K562 (cell line): ENCODE measurements at regions not wholly inside any gene's neighbourhood (a gene's known extent, or its start where the extent isn't known, plus 50 kb on each side); places are given as distances from the start of the nearest gene placed in this dataset.

Source experiments
- ATAC-seq: fragments of 200-7000 bp; cut with Tn5 transposase; 3 replicates; pipeline ENCODE4 v1.9.1; 2020; ENCODE audit warnings: moderate library complexity
- BruUV-seq: library from RNA; stranded (reverse); fragments of 400-500 nt; replicated peaks from 2 replicates; lab custom pipeline; 2021; lab: Mats Ljungman, UMichigan
- CTCF ChIA-PET: fragments of 300-600 bp; formaldehyde crosslinking; extraction: SDS; loops from one replicate; lab custom pipeline; 2021; ENCODE audit warnings: low intra/inter-chr PET ratio; lab: Yijun Ruan, JAX
- POLR2A ChIA-PET: fragments of 300-600, 350-650 bp; sonication (Branson Sonifier 250); formaldehyde crosslinking; extraction: SDS; loops from one replicate; lab custom pipeline; 2021; ENCODE audit warnings: antibody characterized with exemption, inconsistent platforms; lab: Yijun Ruan, JAX
- DNase-seq, 4 experiments: peaks; one replicate each; pipeline versions ENCODE4 v3.0.0 to v3.0.0-alpha.2; 2011 to 2018; ENCODE audit warnings: low spot score in 3 of 4, mixed read lengths in 3 of 4; ENCODE audit errors: extremely low read depth in 1 of 4
- FAIRE-seq: peaks from 2 replicates; lab custom pipeline; 2011; peaks lifted over from hg19 to GRCh38; lab: Jason Lieb, UNC
- H2AFZ ChIP-seq: 2 replicates; pipeline ENCODE4 v1.6.0; 2011; ENCODE audit warnings: low read depth, low read length, control low read depth, inconsistent platforms
- H3K27ac ChIP-seq: fragments of 200-600 bp; 3 replicates; pipeline ENCODE4 v1.8.0; 2011; ENCODE audit warnings: low read depth, mild to moderate bottlenecking, control low read depth, inconsistent platforms, low read length, moderate library complexity, mixed read lengths; ENCODE audit errors: extremely low read depth
- H3K27me3 ChIP-seq, 2 experiments: fragments of 300-600 bp in 1 of 2; 2 replicates in 1 of 2; 3 replicates in 1 of 2; pipeline versions ENCODE4 v1.6.0 to v1.8.0; 2011; ENCODE audit warnings: inconsistent platforms in 2 of 2, low read length in 2 of 2, mild to moderate bottlenecking in 1 of 2, mixed read lengths in 1 of 2, moderate library complexity in 1 of 2; ENCODE audit not compliant: control insufficient read depth in 2 of 2, insufficient read depth in 2 of 2
- H3K36me3 ChIP-seq: fragments of 300-600 bp; 3 replicates; pipeline ENCODE4 v1.8.0; 2011; ENCODE audit warnings: mild to moderate bottlenecking, low read length, inconsistent platforms; ENCODE audit not compliant: control insufficient read depth, insufficient read depth
- H3K4me1 ChIP-seq, 2 experiments: fragments of 200-600 bp in 1 of 2; replicated peaks in 1 of 2; 2 replicates in 1 of 2; 3 replicates in 1 of 2; pipeline versions ENCODE4 v1.5.1 to v1.8.0; 2011; ENCODE audit warnings: inconsistent platforms in 2 of 2, low read length in 2 of 2, mild to moderate bottlenecking in 1 of 2, mixed read lengths in 1 of 2, moderate library complexity in 1 of 2; ENCODE audit not compliant: control insufficient read depth in 2 of 2, insufficient read depth in 2 of 2
- H3K4me2 ChIP-seq: 2 replicates; pipeline ENCODE4 v1.6.1; 2011; ENCODE audit warnings: low read length, control low read depth, inconsistent platforms, mixed read lengths; ENCODE audit not compliant: insufficient read depth
- H3K4me3 ChIP-seq: fragments of 200-600 bp; sonication (generic), shearing (Covaris generic); 2 replicates; pipeline ENCODE4 v1.5.1; 2016; ENCODE audit warnings: control low read depth, inconsistent platforms
- H3K79me2 ChIP-seq: fragments of 200-600 bp; 3 replicates; pipeline ENCODE4 v1.8.0; 2011; ENCODE audit warnings: low read length, inconsistent platforms; ENCODE audit not compliant: control insufficient read depth, insufficient read depth
- H3K9ac ChIP-seq, 2 experiments: 2 replicates each; pipeline versions ENCODE4 v1.6.0 to v1.6.1; 2011; ENCODE audit warnings: low read depth in 2 of 2, low read length in 2 of 2, control low read depth in 1 of 2, inconsistent platforms in 1 of 2, mild to moderate bottlenecking in 1 of 2, mixed read lengths in 1 of 2; ENCODE audit not compliant: insufficient read depth in 1 of 2
- H3K9me1 ChIP-seq: one replicate; pipeline ENCODE4 v1.6.0; 2011; ENCODE audit warnings: inconsistent platforms, mild to moderate bottlenecking, low read length, moderate library complexity; ENCODE audit not compliant: control insufficient read depth, insufficient read depth
- H3K9me3 ChIP-seq: replicated peaks from 2 replicates; pipeline ENCODE4 v1.5.1; 2011; ENCODE audit warnings: low read depth, low read length, inconsistent platforms; ENCODE audit not compliant: control insufficient read depth, insufficient read depth
- H4K20me1 ChIP-seq: replicated peaks from 2 replicates; pipeline ENCODE4 v1.6.1; 2011; ENCODE audit warnings: low read length, inconsistent platforms, mixed read lengths; ENCODE audit not compliant: control insufficient read depth, insufficient read depth
- CCAR2 ChIP-seq: fragments of 200-400 bp; formaldehyde crosslinking; IDR thresholded peaks from 2 replicates; pipeline ENCODE4 v1.6.1; 2017; ENCODE audit warnings: mild to moderate bottlenecking, low read depth, low read length
- FOSL1 ChIP-seq: fragments of 200-800 bp; sonication (Bioruptor generic); conservative IDR thresholded peaks from 2 replicates; pipeline ENCODE4 v1.6.1; 2016; ENCODE audit warnings: missing genetic modification characterization, missing compliant biosample characterization
- NFIX ChIP-seq: fragments of 250-450 bp; sonication (Bioruptor Pico); IDR thresholded peaks from 2 replicates; pipeline ENCODE4 v1.4.0; 2020; ENCODE audit warnings: low read depth, mild to moderate bottlenecking, moderate library complexity
- ZKSCAN1 ChIP-seq: fragments of 150-350 bp; IDR thresholded peaks from 2 replicates; pipeline ENCODE4 v1.6.1; 2016; ENCODE audit warnings: low read depth, low read length
- ZNF24 ChIP-seq: fragments of 450-650 bp; IDR thresholded peaks from 2 replicates; pipeline ENCODE4 v1.6.1; 2016
- ZNF584 ChIP-seq: fragments of 200-800 bp; sonication (Bioruptor generic); IDR thresholded peaks from 2 replicates; pipeline ENCODE4 v1.6.1; 2016; ENCODE audit warnings: low read depth, mild to moderate bottlenecking, missing genetic modification characterization, missing compliant biosample characterization
- WGBS: fragments of 100-300 bp; shearing (Covaris generic); methylation state at CpG from one replicate; pipeline ENCODE4 v1.1.6; 2016; ENCODE audit warnings: low coverage, mixed read lengths; ENCODE audit not compliant: insufficient coverage; ENCODE audit errors: missing lambda C conversion rate; 5-methylcytosine and 5-hydroxymethylcytosine counted together
- in situ Hi-C: fragments of 300-500 bp; cut with MboI; formaldehyde crosslinking; loops from 4 replicates; pipeline ENCODE4 v1.15.0; 2018; ENCODE audit warnings: inconsistent platforms, mixed read lengths
- intact Hi-C: fragments of 100-400 bp; cut with micrococcal nuclease; formaldehyde crosslinking; loops from 2 replicates; pipeline ENCODE4 v1.14.2; 2022
- TF ChIP-seq, protein P1 (sequence below): sonication (generic); formaldehyde crosslinking; IDR thresholded peaks from 2 replicates; pipeline ENCODE4 v1.8.0; 2022; ENCODE audit warnings: mild to moderate bottlenecking, low read depth, missing genetic modification reagents
- TF ChIP-seq, protein P2 (sequence below): fragments of 200-800 bp; sonication (Bioruptor generic); IDR thresholded peaks from 2 replicates; pipeline ENCODE4 v1.6.1; 2017; ENCODE audit warnings: missing genetic modification characterization, missing compliant biosample characterization
- TF ChIP-seq, protein P3 (sequence below): fragments of 250-450 bp; sonication (Bioruptor Pico); IDR thresholded peaks from 2 replicates; pipeline ENCODE4 v1.8.0; 2022; ENCODE audit warnings: moderate library complexity, mild to moderate bottlenecking, inconsistent platforms
- TF ChIP-seq, protein P4 (sequence below): fragments of 450-650 bp; conservative IDR thresholded peaks from 2 replicates; pipeline ENCODE4 v1.6.1; 2016; ENCODE audit warnings: missing genetic modification characterization, low read depth, mild to moderate bottlenecking, missing compliant biosample characterization, moderate library complexity
- TF ChIP-seq, protein P5 (sequence below): fragments of 450-650 bp; formaldehyde crosslinking; IDR thresholded peaks from 2 replicates; pipeline ENCODE4 v1.4.0; 2020; ENCODE audit warnings: mild to moderate bottlenecking, mixed read lengths
- TF ChIP-seq, protein P6 (sequence below), 3 experiments: fragments of 200-800 bp in 1 of 3; sonication (Bioruptor generic) in 1 of 3; sonication (generic) in 1 of 3; formaldehyde crosslinking in 1 of 3; IDR thresholded peaks; 2 replicates each; pipeline versions ENCODE4 v1.6.1 to v1.8.0; 2016 to 2022; ENCODE audit warnings: mild to moderate bottlenecking in 2 of 3, missing compliant biosample characterization in 2 of 3, missing genetic modification characterization in 2 of 3, missing genetic modification reagents in 1 of 3
- TF ChIP-seq, protein P7 (sequence below), 2 experiments: fragments of 250-450 bp in 1 of 2; fragments of 450-650 bp in 1 of 2; sonication (Bioruptor Pico) in 1 of 2; IDR thresholded peaks; 2 replicates each; pipeline versions ENCODE4 v1.6.1 to v1.8.0; 2016 to 2021; ENCODE audit warnings: mild to moderate bottlenecking in 2 of 2, moderate library complexity in 2 of 2, missing compliant biosample characterization in 1 of 2, missing genetic modification characterization in 1 of 2

DNA sequence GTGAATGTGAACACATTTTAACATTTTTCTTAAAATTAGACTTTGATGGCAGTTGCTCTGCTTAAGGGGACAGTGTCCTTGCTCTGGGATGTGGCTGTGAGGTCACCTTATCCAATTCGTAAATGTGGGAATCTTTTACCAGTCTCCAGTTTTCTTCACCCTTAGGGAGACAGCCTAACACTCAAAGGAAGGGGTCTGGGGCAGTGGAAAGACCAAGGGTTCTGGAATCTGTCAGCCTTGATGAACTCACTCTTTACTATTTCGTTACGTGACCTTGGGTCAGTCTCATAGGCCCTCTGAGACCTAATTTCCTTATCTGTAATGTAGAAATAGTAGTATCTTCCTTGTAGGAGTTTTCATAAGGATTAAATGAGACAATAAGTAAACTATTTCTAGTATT is 245.6 kb upstream of the ATP2B1 start:
- H3K9ac ChIP-seq = no peak overlapping the region
- no TSS peak for BruUV-seq
- CTCF ChIA-PET = no interaction called here
- no peak for ATAC-seq
- POLR2A ChIA-PET = no interaction called here
- H3K9me3 ChIP-seq = no peaks in the 10 kb centered on the region
- no peak overlapping the region for H3K4me2 ChIP-seq
- no peak for FAIRE-seq
- no peak overlapping the region for H3K4me3 ChIP-seq
- no peak overlapping the region for H3K27ac ChIP-seq
- H3K4me1 ChIP-seq = no peaks in the 10 kb centered on the region
- H4K20me1 ChIP-seq = no peaks in the 10 kb centered on the region
- intact Hi-C loops (no loop called here), in situ Hi-C loops (no loop called here)
- no peaks in the 10 kb centered on the region for H3K79me2 ChIP-seq
- H3K9me1 ChIP-seq = no peaks in the 10 kb centered on the region
- H2AFZ ChIP-seq = no peak overlapping the region
- H3K36me3 ChIP-seq = no peaks in the 10 kb centered on the region
- 2% methylated on average over 3 of the region's 3 CpGs for WGBS
- H3K27me3 ChIP-seq = no peaks in the 10 kb centered on the region
- no peak for DNase-seq
- TF ChIP-seq FOSL1 (no peak), ZNF24 (no peak), CCAR2 (no peak), ZKSCAN1 (no peak), ZNF584 (CRISPR knock-in tag) (no peak), NFIX (no peak)
- TF ChIP-seq, protein P1, sequence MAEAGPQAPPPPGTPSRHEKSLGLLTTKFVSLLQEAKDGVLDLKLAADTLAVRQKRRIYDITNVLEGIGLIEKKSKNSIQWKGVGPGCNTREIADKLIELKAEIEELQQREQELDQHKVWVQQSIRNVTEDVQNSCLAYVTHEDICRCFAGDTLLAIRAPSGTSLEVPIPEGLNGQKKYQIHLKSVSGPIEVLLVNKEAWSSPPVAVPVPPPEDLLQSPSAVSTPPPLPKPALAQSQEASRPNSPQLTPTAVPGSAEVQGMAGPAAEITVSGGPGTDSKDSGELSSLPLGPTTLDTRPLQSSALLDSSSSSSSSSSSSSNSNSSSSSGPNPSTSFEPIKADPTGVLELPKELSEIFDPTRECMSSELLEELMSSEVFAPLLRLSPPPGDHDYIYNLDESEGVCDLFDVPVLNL = no peak
- TF ChIP-seq, protein P2, sequence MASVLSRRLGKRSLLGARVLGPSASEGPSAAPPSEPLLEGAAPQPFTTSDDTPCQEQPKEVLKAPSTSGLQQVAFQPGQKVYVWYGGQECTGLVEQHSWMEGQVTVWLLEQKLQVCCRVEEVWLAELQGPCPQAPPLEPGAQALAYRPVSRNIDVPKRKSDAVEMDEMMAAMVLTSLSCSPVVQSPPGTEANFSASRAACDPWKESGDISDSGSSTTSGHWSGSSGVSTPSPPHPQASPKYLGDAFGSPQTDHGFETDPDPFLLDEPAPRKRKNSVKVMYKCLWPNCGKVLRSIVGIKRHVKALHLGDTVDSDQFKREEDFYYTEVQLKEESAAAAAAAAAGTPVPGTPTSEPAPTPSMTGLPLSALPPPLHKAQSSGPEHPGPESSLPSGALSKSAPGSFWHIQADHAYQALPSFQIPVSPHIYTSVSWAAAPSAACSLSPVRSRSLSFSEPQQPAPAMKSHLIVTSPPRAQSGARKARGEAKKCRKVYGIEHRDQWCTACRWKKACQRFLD (CRISPR knock-in tag) = no peak
- TF ChIP-seq, protein P3, sequence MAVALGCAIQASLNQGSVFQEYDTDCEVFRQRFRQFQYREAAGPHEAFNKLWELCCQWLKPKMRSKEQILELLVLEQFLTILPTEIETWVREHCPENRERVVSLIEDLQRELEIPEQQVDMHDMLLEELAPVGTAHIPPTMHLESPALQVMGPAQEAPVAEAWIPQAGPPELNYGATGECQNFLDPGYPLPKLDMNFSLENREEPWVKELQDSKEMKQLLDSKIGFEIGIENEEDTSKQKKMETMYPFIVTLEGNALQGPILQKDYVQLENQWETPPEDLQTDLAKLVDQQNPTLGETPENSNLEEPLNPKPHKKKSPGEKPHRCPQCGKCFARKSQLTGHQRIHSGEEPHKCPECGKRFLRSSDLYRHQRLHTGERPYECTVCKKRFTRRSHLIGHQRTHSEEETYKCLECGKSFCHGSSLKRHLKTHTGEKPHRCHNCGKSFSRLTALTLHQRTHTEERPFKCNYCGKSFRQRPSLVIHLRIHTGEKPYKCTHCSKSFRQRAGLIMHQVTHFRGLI (CRISPR knock-in tag) = no peak
- TF ChIP-seq, protein P4, sequence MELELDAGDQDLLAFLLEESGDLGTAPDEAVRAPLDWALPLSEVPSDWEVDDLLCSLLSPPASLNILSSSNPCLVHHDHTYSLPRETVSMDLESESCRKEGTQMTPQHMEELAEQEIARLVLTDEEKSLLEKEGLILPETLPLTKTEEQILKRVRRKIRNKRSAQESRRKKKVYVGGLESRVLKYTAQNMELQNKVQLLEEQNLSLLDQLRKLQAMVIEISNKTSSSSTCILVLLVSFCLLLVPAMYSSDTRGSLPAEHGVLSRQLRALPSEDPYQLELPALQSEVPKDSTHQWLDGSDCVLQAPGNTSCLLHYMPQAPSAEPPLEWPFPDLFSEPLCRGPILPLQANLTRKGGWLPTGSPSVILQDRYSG (tag) = no peak
- TF ChIP-seq, protein P5, sequence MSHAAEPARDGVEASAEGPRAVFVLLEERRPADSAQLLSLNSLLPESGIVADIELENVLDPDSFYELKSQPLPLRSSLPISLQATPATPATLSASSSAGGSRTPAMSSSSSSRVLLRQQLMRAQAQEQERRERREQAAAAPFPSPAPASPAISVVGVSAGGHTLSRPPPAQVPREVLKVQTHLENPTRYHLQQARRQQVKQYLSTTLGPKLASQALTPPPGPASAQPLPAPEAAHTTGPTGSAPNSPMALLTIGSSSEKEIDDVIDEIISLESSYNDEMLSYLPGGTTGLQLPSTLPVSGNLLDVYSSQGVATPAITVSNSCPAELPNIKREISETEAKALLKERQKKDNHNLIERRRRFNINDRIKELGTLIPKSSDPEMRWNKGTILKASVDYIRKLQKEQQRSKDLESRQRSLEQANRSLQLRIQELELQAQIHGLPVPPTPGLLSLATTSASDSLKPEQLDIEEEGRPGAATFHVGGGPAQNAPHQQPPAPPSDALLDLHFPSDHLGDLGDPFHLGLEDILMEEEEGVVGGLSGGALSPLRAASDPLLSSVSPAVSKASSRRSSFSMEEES (CRISPR knock-in tag) = no peak
- TF ChIP-seq, protein P6, sequence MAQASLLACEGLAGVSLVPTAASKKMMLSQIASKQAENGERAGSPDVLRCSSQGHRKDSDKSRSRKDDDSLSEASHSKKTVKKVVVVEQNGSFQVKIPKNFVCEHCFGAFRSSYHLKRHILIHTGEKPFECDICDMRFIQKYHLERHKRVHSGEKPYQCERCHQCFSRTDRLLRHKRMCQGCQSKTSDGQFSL (CRISPR knock-in tag; IDR thresholded peaks at IDR 0.05) = no peak
- TF ChIP-seq, protein P6 (tag; IDR thresholded peaks at IDR 0.05) = no peak
- TF ChIP-seq, protein P7, sequence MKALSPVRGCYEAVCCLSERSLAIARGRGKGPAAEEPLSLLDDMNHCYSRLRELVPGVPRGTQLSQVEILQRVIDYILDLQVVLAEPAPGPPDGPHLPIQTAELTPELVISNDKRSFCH (CRISPR knock-in tag; IDR thresholded peaks at IDR 0.05) = no peak
- TF ChIP-seq, protein P7 (tag; IDR thresholded peaks at IDR 0.05) = no peak
